Fibroblast of skin of left quadriceps (primary cell): ENCODE measurements at regions not wholly inside any gene's neighbourhood (a gene's known extent, or its start where the extent isn't known, plus 50 kb on each side); places are given as distances from the start of the nearest gene placed in this dataset.

Experiments used
- DNase-seq, 2 experiments: peaks; one replicate each; pipeline ENCODE4 v3.0.0-alpha.2; 2013; ENCODE audit warnings: low read depth in 2 of 2

DNA sequence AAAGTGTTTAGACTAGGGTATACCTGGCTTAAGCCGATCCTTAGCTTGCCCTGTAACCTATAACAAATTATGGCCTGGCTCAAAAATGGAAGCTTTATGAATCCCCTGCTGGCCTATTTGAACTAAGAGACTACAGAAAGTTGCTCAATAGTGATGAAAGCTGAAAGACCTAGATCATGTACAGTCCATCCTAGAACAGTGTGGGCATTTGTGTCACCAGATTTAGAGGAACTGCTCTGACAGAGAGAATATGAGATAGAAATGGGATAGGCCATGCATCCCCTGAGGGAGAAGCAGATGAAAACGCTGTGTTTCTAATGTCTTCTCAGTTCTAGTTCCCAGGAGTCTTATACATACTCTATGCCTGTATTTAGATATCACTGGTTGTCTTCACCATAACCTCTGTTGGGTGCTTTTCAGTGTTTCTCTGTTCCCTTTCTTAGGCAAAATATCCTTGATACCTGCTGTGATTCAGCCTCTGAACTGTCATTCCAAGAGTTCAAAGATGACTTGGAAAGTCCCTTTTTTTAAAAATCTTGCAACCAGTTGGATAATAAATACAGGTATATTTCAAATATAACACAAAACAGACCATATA, 246.9 kb upstream of the SLC39A10 start:
- no peak for DNase-seq

- no peak for DNase-seq
These were observed 248.2 kb upstream of the SLC39A10 start for GRCh38 chr2:195408811-195409210.

- no peak for DNase-seq
These were observed 248.8 kb upstream of the SLC39A10 start for GRCh38 chr2:195408196-195408595.

- no peak for DNase-seq
These were observed 249.2 kb upstream of the SLC39A10 start for GRCh38 chr2:195407783-195408182.

GRCh38 chr2:195406886-195407603, 250.0 kb upstream of the SLC39A10 start:
- DNase-seq: no peak

- no peak for DNase-seq
These were observed 252.4 kb upstream of the SLC39A10 start for GRCh38 chr2:195404651-195405050.

DNA sequence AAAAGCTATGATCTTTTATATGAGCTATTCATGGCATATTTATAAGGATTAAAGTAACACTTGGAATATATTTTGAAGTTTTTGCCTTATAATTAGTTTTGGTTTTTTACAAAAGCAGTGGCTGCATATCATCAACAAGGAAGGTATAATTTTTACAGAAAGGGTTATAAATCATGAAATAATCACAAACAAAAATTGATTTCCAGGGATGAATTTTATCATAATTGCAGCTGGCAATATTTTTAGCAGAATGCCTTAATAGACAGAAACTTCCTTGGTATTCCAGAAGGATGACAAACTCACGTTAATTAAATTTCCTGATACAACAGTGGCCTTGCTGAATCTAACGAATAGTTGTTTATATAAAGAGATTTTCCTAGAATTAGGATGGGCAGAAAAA, 260.5 kb upstream of the SLC39A10 start:
- DNase-seq: no peak

DNA sequence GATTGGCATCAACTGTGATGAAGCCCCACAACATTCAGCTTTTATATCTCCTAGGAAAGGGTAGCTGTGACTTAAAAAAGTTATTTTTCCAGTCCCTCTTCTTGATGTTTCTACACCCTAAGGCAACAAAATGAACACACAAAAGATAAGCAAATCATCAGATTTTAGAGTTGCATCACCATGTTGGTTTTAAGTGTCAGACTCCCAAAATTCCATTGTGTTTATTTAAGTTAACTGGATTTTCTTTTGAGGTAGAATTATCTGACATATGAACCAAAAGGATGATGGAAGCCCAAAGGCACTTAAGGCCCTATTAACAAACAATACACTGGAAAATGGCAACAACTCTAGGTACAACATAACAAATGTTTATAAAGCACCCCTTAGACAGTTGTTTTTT, 261.7 kb upstream of the SLC39A10 start:
- no peak for DNase-seq

DNA sequence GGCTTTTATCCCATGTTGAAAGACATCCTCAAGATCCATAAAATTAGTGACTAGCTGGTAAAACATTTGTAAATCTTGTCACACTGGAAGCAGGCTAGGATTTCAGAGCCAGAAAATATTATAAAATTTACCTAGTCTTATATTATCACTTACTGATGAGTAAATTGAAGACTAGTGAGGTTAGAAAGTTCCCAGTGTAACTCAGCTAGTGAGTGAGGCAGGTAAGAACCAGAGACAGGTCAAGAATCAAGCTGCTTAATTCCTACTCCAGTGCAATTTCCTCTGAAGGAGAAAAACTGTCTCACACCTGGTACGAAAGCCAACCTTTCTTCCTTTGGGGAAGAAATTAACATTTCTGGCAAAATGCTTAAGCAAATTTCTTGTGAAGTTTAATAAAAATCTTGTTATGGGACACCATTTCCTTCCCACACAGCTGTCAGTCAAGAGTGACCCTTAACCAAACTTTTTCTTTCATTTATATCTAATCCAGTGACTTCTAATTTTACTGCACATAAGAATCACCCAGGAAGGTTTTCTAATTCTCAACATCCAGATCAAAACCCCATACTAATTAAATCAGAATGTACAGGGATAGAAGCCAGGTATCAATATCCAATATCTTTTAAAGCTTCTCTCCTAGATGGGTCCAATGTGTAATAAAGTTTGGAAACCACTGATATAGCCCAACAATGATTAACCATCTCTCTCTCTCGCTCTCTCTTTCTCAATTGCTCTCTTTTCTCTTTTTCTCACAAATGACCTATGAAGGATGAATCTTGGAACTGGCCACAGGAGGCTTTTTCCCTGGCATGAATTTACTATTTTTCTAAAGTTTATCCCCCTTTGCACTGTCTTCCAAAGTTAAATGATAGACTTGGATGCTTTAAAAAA, 264.3 kb upstream of the SLC39A10 start:
- DNase-seq: no peak

DNA sequence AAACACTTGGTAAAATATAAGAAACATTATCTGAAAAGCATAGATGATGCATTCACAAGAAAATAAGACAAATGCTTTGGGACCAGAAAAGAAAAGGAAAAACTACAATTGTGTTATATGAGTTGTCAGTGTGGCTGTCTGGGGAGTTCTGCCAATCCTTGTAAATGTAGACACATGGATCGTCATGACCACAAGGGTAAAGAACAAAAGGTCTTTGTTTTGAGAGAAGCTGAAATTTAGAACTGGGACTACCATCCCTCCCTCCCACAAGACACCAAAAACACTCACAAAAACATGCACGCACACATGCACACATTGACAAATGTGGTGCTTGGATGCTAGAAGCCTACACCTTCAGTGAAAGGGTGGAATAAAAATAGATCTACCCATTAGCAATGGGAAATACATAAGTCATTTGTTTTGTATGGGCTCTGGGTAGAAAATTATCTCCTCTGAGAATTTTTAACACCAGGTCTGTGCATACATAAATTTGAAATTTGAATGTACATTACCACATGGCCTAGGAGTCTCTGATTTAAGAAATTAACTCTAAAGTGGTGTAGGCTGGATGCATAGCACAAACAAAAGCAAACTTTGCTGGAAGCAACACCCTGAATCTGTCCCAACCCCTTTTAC, 266.2 kb upstream of the SLC39A10 start:
- no peak for DNase-seq

DNA sequence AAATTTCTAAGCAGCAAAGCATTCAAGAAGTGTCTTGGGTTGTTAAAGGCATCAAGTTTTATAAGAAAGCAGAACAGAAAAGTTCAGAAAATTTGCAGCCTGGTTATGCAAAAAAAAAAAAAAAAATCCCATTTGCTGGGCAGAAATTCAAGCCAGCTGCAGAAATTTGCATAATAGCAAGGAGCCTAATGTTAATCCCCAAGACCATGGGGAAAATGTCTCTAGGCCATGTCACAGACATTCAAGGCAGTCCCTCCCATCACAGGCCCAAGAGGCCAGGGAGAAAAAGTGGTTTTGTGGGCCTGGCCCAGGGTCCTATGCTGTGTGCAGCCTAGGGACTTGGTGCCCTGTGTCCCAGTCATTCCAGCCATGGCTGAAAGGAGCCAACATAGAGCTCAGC, 269.0 kb upstream of the SLC39A10 start:
- no peak for DNase-seq

- DNase-seq: no peak
These were observed 274.8 kb upstream of the SLC39A10 start for GRCh38 chr2:195382186-195382585.

DNA sequence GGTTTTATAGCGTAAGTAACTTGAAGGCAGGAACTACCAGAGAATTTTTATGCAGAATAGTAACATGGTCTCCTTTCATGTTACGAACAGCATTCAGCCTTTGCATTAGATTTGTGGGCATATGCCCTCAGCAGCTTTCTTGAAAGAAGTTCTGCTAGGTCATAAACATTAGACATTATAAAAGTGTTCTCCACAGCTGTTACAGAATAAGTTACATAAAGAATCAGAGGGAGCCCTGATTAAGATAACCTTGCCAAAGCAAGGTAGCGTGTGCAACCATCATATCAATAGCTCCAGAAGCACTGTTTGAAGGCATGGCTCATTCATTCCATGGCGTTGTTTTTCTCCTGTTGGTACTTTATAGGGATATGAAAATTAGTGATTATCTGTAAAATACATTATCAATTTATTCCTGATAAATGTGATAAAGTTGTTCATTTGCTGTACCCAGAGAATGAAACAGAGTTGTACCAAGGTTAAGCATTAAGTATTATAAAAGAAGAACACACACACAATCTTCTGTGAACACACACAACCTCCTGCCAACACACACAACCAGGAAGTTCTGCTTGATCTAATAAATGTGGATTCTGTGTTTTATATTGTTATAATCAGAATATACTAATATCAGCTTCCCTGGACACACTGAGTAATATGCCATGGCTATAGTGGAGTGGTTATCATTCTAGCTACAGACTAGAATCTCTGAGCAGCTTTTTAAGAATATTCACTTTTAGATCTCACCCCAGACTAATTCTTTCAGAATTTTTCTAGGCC, 286.7 kb upstream of the SLC39A10 start:
- DNase-seq: no peak

GRCh38 chr2:195369218-195369587, 287.8 kb upstream of the SLC39A10 start:
- no peak for DNase-seq

DNA sequence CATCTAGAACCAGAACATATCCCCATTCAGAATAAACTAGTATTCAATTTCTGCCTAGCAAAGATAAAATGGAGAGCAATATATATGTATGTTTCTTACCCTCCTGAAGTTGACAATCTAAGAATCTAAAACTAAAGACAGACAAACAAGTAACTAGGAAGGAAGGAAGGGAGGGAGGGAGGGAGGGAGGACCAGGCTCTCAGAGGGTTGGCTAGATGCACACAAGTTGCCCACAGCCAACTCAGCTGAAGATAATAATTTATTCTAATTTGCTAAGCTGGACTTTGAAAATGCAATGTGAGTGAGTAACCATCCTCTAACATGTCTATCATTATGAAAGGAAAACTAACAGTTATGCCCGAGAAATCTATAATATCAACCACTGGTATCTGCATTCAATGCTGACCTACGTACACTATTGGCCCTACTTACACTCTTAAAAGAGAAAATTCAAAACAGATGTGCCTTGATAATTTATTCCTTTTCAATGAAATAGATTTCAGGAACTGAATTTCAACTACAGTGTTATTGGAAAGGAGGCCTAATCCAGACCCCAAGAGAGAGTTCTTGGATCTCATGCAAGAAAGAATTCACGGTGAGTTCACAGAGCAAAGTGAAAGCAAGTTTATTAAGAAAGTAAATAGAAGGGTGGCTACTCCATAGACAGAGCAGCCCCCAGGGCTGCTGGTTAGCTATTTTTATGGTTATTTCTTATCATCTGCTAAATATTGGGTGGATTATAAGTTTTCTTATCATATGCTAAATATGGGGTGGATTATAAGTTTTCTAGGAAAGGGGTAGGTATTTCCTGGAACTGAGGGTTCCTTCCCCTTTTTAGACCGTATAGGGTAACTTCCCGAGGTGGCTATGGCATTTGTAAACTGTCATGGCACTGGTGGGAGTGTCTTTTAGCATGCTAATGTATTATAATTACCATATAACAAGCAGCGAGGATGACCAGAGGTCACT, 288.5 kb upstream of the SLC39A10 start:
- DNase-seq: no peak

GRCh38 chr2:195367809-195368208, 289.2 kb upstream of the SLC39A10 start:
- no peak for DNase-seq

DNA sequence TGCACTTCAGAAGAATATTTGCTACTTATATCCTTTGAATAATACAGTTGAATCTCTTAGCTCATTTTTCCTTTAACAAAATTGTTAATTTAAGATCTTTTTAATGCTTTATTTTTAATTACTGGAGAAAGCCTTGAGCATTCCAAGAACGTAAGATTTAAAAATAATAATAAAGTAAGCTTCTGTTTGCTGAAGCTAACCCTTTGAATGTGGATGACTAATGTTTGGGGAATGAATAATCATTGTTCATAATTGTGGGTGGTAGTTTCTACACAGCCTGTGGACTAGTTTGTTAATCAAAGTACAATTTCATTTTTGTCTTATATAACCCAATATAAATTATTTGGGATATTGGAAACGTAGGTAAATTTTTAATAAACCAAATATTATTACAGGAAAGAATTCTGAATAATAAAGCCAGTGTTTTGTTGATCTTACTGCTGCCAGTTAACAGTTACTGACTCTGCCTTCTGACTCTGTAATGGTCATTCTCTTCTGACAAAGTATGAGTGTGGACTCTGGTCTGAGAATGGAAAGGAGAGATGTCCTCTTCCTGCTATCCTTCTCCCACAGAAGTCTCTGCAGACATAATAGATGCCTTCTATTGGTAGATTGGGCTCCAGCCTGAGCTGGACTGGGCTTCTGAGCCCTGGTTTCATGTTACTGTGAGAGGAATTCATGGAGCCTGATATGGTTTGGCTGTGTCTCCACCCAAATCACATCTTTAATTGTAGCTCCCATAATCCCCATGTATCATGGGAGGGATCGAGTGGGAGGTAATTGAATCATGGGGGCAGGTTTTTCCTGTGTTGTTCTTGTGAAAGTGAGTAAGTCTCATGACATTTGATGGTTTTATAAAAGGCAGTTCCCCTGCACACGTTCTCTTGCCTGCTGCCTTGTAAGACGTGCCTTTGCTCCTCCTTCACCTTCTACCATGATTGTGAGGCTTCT, 292.7 kb upstream of the SLC39A10 start:
- no peak for DNase-seq

DNA sequence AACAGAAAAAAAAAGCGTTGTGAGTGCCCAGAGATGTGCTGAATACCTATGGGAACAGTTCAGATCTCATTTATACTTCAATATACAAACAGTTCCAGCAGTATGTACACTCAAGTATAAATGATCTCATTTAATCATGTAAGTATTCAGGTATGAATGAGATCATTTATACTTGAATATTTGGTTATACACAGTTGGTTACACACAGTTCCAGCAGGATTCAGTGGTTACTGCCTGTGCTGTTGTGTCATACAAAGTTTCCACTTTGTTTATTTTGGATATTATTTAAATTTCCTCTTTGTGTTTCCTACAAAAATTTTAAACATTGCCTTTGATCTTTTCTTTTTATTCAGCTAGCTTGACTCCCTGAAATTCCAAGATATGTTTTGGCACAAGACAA, 293.5 kb upstream of the SLC39A10 start:
- no peak for DNase-seq

GRCh38 chr2:195360242-195360641, 296.8 kb upstream of the SLC39A10 start:
- DNase-seq: no peak
